GM08714 (cell line): ENCODE measurements at regions not wholly inside any gene's neighbourhood (a gene's known extent, or its start where the extent isn't known, plus 50 kb on each side); places are given as distances from the start of the nearest gene placed in this dataset.

Experiments
- H3K4me3 ChIP-seq: fragments of 200-500 bp; sonication (Bioruptor generic); 2 replicates; pipeline ENCODE4 v1.5.1; 2014; ENCODE audit warnings: mild to moderate bottlenecking, low read length, inconsistent platforms
- ZNF274 ChIP-seq: IDR thresholded peaks from 2 replicates; pipeline ENCODE4 v1.6.1; 2012; ENCODE audit warnings: mild to moderate bottlenecking, low read depth, low read length

DNA sequence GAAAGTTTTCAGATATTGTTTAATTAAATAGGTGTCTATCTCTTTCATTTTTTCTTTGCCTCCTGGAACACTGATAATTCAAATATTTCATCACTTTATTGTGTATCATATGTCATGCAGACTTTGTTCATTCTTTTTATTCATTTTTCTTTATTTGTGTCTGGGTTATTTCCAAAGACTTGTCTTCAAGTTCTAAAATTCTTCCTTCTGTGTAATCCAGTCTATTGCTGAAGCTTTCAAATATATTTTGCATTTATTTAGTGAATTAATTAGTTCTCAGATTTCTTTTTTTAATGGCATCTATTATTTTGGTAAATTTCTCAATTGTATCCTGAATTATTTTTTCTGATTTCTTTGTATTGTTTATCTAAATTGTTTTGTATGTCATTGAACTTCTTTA is 70.1 kb downstream of the ZNF330 start:
- TF ChIP-seq ZNF274: no peak
- H3K4me3 ChIP-seq: no peak overlapping the region

DNA sequence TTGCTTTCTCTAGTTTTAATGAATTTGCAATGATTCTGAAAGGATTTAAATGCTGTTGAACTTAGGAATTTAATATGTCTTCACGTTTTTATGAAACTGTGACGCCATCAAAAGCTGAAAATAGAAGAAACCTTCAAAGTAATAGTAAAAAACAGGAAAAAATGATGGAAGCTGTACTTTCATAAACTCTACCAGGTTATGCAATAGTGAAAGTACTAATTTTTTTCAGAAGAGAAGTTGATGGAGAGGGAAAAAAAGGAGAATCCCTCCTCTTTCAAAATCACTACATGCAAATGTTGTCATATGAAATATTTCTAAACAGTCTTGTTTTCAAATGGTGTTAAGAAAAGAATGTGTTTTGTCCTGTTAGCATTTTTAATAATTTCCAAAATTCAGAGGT is 73.6 kb downstream of the ZNF330 start:
- H3K4me3 ChIP-seq: no peak overlapping the region
- TF ChIP-seq ZNF274: no peak

DNA sequence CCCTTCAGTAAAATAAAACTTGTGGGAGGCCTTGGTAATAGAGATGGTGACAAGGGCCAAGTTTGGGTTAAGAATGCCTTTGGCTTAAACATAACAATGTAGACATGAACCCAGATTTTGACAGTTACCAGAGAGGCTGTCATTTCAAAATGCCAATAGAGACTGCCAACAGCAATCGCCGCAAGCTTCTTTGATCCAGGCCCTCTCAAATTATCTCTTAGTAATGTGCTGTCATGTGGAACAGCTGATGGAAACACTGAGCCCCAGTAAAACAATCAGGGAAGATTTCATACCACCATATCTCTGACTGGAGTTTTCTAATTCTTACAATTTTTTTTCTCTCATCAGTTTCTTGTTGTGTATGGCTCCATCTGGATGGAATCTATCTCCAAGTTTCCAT is 80.5 kb downstream of the ZNF330 start:
- no peak for TF ChIP-seq ZNF274
- H3K4me3 ChIP-seq: no peak overlapping the region

- no peak overlapping the region for H3K4me3 ChIP-seq
- TF ChIP-seq ZNF274: no peak
These were observed 82.2 kb downstream of the ZNF330 start for GRCh38 chr4:141302924-141303323.

- TF ChIP-seq ZNF274: no peak
- H3K4me3 ChIP-seq: no peak overlapping the region
These were observed 83.7 kb downstream of the ZNF330 start for GRCh38 chr4:141304346-141304745.

DNA sequence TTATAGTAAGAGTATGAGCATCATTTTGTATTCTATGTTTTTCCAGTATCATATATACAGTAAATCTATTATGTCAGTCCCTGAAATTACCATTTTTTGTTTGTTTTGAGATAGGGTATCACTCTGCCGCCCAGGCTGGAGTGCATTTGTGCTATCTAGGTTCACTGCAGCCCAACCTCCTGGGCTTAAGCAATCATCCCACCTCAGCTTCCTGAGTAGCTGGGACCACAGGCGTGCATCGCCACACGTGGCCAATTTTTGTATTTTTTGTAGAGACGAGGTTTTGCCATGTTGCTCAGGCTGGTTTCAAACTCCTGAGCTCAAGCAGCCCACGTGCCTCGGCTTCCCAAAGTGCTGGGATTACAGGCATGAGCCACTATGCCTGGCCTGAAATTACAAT is 85.6 kb downstream of the ZNF330 start:
- H3K4me3 ChIP-seq: no peak overlapping the region
- TF ChIP-seq ZNF274: no peak

DNA sequence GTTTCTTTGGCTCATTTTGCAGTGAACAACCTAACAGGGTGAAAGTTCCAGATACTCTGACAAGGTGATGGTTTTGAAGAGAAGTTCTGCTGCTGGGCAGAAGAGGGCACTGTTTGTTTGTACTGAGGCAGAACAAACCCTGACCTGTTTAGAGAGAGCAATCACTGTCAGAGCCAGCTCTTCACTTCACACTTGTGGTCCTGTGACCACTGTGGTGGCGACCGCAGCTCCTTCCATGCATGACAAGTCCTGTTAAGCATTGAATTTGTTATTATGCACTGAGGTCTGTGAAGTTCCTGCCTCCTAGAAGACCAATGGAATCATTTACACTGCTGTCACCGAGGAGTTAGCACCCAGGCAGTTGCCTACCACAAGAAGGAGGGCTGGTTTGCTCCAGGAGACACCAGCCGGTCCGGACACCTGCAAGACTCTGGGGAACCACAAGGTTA is 86.6 kb downstream of the ZNF330 start:
- TF ChIP-seq ZNF274: no peak
- no peak overlapping the region for H3K4me3 ChIP-seq

- TF ChIP-seq ZNF274: no peak
- H3K4me3 ChIP-seq: no peak overlapping the region
These were observed 89.2 kb downstream of the ZNF330 start for GRCh38 chr4:141309874-141310273.

DNA sequence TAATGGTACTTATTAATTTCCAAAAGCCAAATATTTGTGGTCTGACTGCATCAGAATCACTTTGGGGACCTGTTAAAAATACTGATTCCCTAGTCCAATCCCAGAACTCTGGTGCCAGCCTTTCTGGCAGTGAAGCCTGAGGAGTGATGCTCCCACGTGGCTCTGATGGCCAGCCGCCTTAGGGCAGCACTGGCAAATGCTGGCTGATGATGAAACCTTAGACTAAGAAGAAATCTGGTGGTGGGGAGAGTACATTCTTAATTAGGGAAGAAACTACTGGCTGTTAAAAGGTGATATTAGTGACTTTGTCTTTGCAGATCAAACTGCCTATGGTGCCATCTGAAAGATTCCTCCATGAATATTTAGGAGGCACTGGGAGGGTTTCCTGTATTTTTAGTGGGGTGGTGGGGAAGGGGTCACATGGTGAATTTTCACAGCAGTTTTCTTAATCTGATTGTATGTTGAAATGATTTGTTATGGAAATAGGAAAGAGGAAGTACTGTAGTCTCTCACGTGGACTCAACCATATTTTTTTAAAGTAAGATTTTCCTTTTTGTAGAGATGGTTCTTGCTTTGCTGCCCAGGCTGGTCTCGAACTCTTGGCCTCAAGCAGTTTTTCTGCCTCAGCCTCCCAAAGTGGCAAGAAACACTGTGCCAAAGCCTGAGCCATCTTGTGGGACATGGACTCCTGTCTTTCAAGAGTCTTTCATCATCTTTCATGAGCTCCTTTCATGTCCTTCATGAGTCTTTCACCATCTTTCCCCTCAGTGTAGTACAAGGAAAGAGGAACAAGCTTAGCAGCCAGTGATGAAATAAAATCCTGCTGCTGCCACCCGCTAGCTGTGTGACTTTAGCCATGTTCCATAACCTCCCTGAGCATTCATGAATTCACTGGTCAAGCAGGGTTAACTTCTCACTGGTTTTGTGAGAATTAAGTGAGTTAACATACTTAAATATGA is 90.8 kb downstream of the ZNF330 start:
- no peak for TF ChIP-seq ZNF274

GRCh38 chr4:141314627-141315026 is 93.9 kb downstream of the ZNF330 start:
- TF ChIP-seq ZNF274: no peak
- H3K4me3 ChIP-seq: no peak overlapping the region

More for the DNA sequence above, 90.8 kb downstream of the ZNF330 start:
- H3K4me3 ChIP-seq: no peak overlapping the region

DNA sequence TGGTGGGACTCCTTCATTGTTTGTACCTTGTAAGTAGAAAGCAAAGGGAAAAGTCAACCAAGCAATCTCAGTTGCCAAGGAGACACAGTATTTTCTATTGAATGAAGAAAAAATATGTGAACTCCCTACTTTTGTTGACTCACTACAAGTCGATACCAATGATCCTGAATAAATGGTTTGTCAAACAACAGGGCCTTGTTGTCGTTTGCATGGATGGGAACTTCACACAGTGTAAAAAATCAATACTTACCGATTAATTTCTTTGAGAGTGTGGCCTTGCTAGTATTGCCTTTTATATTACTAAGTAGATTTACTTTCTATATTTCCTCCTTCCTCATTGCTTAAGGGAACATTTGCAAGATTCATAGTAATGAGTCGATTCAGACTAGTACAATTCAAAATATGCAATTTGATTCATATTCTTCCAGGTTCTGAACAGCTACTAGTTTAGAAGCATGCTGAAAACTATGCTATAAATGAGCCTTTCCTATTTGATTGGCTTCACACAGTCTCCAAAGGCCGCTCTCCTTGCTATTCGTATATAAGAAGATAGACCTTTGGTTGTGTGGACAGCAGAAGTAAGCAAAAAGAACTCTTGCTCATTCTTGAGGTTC is 108.0 kb downstream of the ZNF330 start:
- no peak overlapping the region for H3K4me3 ChIP-seq
- no peak for TF ChIP-seq ZNF274

DNA sequence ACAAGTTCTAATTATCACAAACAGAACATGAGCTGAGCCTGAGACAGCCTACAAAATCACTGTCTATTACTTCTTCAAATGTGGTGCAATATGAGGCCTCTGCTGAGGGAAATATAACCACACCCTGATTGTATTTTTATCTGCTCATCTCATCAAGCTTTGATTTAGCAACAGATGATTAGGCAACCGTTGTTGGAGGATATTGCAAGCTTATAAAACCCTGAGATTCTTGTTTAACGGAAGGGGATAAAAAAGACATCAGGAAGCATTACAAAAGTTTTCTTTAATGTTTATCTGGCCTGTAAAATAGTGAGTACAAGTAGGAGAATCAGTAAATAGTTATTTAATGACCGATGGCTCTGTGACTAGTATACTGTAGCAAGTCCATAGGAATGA is 108.5 kb downstream of the ZNF330 start:
- TF ChIP-seq ZNF274: no peak
- H3K4me3 ChIP-seq: no peak overlapping the region

GRCh38 chr4:141330616-141331015 is 109.9 kb downstream of the ZNF330 start:
- H3K4me3 ChIP-seq: no peak overlapping the region
- no peak for TF ChIP-seq ZNF274

DNA sequence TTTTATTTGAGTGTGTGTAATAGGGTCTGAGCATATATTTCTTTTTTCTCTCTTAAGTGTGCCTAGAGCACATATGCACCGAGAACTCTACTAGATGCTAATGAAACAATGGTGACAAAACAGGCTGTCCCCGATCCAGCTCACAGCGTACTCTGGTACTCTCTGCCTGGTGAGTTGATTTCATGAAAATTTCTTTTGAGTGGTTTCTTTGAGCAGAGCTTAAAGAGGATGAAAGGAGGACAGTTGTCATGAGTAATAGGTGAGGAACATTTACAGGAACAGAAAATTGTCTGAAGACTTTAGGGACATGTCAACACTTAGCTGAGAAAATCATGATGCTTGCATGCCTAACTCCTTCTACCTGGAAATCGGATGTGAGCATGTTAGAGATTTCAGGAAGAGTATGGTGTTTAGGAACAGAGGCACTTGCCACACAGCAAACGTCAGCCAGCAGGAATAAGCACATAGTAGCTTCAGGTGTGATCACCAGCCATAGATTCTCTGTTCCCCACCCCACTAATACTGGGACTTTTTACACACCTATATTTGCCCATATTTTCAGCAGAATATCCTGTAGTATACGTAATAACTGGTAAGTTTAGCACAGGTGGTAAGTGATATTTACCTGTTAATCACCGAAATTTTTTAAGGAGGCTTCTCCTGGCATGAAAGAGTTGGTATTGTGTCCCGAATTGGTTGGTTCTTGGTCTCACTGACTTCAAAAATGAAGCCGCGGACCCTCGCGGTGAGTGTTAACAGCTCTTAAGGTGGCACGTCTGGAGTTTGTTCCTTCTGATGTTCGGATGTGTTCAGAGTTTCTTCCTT is 111.1 kb downstream of the ZNF330 start:
- no peak overlapping the region for H3K4me3 ChIP-seq
- TF ChIP-seq ZNF274: no peak

DNA sequence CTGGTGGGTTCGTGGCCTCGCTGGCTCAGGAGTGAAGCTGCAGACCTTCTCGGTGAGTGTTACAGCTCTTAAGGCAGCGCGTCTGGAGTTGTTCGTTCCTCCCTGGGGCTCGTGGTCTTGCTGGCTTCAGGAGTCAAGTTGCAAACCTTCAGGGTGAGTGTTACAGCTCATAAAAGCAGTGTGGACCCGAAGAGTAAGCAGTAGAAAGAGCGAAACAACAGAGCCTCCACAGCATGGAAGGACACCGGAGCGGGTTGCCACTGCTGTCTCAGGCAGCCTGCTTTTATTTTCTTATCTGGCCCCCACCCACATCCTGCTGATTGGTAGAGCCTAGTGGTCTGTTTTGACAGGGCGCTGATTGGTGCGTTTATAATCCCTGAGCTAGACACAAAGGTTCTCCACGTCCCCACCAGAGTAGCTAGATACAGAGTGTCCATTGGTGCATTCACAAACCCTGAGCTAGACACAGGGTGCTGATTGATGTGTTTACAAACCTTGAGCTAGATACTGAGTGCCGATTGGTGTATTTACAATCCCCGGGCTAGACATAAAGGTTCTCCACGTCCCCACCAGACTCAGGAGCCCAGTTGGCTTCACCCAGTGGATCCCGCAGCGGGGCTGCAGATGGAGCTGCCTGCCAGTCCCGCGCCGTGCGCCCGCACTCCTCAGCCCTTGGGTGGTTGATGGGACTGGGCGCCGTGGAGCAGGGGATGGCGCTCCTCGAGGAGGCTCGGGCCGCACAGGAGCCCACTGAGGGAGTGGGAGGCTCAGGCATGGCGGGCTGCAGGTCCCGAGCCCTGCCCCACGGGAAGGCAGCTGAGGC is 111.9 kb downstream of the ZNF330 start:
- H3K4me3 ChIP-seq: peak overlapping the region; percentile 16; the same call in 1 of the 2 replicates

DNA sequence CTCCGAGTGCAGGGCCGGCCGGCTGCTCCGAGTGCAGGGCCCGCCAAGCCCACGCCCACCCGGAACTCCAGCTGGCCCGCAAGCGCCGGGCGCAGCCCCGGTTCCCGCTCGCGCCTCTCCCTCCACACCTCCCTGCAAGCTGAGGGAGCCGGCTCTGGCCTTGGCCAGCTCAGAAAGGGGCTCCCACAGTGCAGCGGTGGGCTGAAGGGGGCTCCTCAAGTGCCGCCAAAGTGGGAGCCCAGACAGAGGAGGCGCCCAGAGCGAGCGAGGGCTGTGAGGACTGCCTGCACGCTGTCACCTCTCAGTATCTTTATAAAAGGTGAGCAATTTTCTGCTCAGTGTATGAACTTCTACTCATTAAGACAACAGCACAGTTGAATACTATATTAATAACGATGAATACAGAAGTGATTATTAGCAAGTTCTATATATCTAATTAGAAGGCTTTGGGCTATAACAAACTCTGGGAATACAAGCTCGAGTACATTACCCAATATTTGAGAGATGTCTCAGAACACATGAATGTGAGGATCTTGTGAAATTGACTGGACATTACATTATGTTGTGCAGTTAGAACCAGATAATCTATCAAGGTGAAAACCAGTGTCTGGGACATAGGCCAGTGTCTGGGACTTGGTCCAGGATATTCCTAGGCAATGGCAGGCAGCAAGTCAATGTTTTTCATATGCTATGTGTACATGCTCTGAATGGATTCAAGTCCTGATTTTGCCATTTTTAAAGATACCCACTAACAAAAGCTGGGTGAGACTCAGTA is 112.9 kb downstream of the ZNF330 start:
- peak overlapping the region; percentile 30; the same call in 1 of the 2 replicates for H3K4me3 ChIP-seq
